ENCODE measurements at regions not wholly inside any gene's neighbourhood (a gene's known extent, or its start where the extent isn't known, plus 50 kb on each side); places are given as distances from the start of the nearest gene placed in this dataset.

DNA sequence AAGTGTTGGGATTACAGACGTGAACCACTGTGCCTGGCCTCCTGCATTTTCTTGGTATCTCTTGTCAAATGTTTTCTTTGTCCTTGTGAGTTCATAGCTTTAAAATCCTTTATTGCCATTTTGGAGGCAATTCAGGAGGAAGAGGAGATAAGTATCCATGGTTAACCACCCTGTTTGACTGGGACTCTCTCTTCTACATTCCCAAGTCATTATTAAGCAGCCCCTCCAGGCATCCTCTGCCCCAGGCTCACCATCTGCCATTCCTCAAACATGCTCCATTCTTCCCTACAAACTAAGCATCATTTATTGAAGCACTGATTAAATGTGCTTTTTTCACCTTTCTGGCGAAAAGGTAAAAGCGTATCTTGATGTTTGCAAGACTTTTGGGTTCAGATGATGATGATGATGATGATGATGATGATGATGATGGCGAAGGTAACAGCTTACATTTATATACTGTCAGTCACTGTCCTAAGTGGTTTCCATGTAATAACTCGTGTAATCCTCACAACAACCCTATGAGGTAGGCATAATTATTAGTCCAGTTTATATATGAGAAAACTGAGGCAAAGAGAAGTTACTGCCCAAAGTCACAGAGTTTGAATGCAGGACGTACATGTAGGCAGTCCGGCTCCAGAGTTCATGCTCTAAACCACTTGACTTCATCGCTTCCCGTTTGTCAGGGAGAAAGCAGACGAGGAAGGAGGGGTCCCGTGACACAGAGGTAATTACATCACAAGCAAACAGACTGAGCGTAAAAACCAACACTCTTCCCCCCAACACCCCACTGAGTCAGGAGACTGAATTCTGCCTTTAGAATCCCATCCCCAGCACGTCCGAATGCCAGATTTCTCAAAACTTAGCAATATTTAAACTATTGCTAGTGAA lies 69.7 kb upstream of the ACKR3 start:
- TF ChIP-seq POLR2AphosphoS5 (IDR thresholded peaks at IDR 0.05; ENCODE audit: low read depth, low read length) (no peak), SIN3A (IDR thresholded peaks at IDR 0.05; ENCODE audit: borderline replicate concordance, insufficient read depth, low read depth, low read length) (no peak)
- TF ChIP-seq, protein P1, sequence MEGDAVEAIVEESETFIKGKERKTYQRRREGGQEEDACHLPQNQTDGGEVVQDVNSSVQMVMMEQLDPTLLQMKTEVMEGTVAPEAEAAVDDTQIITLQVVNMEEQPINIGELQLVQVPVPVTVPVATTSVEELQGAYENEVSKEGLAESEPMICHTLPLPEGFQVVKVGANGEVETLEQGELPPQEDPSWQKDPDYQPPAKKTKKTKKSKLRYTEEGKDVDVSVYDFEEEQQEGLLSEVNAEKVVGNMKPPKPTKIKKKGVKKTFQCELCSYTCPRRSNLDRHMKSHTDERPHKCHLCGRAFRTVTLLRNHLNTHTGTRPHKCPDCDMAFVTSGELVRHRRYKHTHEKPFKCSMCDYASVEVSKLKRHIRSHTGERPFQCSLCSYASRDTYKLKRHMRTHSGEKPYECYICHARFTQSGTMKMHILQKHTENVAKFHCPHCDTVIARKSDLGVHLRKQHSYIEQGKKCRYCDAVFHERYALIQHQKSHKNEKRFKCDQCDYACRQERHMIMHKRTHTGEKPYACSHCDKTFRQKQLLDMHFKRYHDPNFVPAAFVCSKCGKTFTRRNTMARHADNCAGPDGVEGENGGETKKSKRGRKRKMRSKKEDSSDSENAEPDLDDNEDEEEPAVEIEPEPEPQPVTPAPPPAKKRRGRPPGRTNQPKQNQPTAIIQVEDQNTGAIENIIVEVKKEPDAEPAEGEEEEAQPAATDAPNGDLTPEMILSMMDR (IDR thresholded peaks at IDR 0.05): no peak
- TF ChIP-seq, protein P2, sequence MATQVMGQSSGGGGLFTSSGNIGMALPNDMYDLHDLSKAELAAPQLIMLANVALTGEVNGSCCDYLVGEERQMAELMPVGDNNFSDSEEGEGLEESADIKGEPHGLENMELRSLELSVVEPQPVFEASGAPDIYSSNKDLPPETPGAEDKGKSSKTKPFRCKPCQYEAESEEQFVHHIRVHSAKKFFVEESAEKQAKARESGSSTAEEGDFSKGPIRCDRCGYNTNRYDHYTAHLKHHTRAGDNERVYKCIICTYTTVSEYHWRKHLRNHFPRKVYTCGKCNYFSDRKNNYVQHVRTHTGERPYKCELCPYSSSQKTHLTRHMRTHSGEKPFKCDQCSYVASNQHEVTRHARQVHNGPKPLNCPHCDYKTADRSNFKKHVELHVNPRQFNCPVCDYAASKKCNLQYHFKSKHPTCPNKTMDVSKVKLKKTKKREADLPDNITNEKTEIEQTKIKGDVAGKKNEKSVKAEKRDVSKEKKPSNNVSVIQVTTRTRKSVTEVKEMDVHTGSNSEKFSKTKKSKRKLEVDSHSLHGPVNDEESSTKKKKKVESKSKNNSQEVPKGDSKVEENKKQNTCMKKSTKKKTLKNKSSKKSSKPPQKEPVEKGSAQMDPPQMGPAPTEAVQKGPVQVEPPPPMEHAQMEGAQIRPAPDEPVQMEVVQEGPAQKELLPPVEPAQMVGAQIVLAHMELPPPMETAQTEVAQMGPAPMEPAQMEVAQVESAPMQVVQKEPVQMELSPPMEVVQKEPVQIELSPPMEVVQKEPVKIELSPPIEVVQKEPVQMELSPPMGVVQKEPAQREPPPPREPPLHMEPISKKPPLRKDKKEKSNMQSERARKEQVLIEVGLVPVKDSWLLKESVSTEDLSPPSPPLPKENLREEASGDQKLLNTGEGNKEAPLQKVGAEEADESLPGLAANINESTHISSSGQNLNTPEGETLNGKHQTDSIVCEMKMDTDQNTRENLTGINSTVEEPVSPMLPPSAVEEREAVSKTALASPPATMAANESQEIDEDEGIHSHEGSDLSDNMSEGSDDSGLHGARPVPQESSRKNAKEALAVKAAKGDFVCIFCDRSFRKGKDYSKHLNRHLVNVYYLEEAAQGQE (IDR thresholded peaks at IDR 0.05; ENCODE audit: insufficient read depth in 1 of 2, low read depth in 2 of 2, low read length in 1 of 2): no peak
